ENCODE measurements at regions not wholly inside any gene's neighbourhood (a gene's known extent, or its start where the extent isn't known, plus 50 kb on each side); places are given as distances from the start of the nearest gene placed in this dataset.

GRCh38 chr2:188853307-188853706, 120.9 kb upstream of the COL3A1 start:
- intact Hi-C loops (cut with DNase I): no loop called here
- no peak overlapping the region for H3K27ac ChIP-seq
- no peaks in the 10 kb centered on the region for H3K36me3 ChIP-seq
- no peaks in the 10 kb centered on the region for H3K9me3 ChIP-seq
- no peak overlapping the region for H3K4me3 ChIP-seq
- no peaks in the 10 kb centered on the region for H3K27me3 ChIP-seq (replicated peaks; ENCODE audit: insufficient read depth)
- TF ChIP-seq POLR2A (IDR thresholded peaks at IDR 0.05) (no peak), CTCF (IDR thresholded peaks at IDR 0.05) (no peak), POLR2AphosphoS5 (IDR thresholded peaks at IDR 0.05) (no peak)
- no peak for DNase-seq (ENCODE audit: low spot score)
- no peaks in the 10 kb centered on the region for H3K4me1 ChIP-seq (replicated peaks)
- 57% methylated on average over 2 of the region's 2 CpGs for WGBS

GRCh38 chr2:188865681-188866080, 108.5 kb upstream of the COL3A1 start:
- WGBS: 68% methylated on average over 2 of the region's 2 CpGs
- no peaks in the 10 kb centered on the region for H3K27me3 ChIP-seq (replicated peaks; ENCODE audit: insufficient read depth)
- no peaks in the 10 kb centered on the region for H3K4me1 ChIP-seq (replicated peaks)
- no peak for TF ChIP-seq CTCF (IDR thresholded peaks at IDR 0.05)
- TF ChIP-seq POLR2A (IDR thresholded peaks at IDR 0.05): no peak
- no peak for TF ChIP-seq POLR2AphosphoS5 (IDR thresholded peaks at IDR 0.05)
- H3K4me3 ChIP-seq: no peak overlapping the region
- H3K27ac ChIP-seq: no peak overlapping the region
- H3K9me3 ChIP-seq: no peaks in the 10 kb centered on the region
- DNase-seq (ENCODE audit: low spot score): no peak
- intact Hi-C loops (cut with DNase I): no loop called here
- H3K36me3 ChIP-seq: no peaks in the 10 kb centered on the region

- intact Hi-C loops (cut with DNase I): no loop called here
- DNase-seq (ENCODE audit: low spot score): no peak
- no peaks in the 10 kb centered on the region for H3K4me1 ChIP-seq (replicated peaks)
- H3K27me3 ChIP-seq (replicated peaks; ENCODE audit: insufficient read depth): no peaks in the 10 kb centered on the region
- 27% methylated on average over 2 of the region's 2 CpGs for WGBS
- TF ChIP-seq CTCF (IDR thresholded peaks at IDR 0.05): no peak
- no peaks in the 10 kb centered on the region for H3K9me3 ChIP-seq
- no peak overlapping the region for H3K4me3 ChIP-seq
- H3K27ac ChIP-seq: no peak overlapping the region
- no peaks in the 10 kb centered on the region for H3K36me3 ChIP-seq
Measured at GRCh38 chr2:188869550-188869949, 104.6 kb upstream of the COL3A1 start.

- H3K36me3 ChIP-seq: no peaks in the 10 kb centered on the region
- H3K27me3 ChIP-seq (replicated peaks; ENCODE audit: insufficient read depth): no peaks in the 10 kb centered on the region
- 86% methylated on average over 1 of the region's 1 CpG for WGBS
- no peak for TF ChIP-seq CTCF (IDR thresholded peaks at IDR 0.05)
- TF ChIP-seq POLR2AphosphoS5 (IDR thresholded peaks at IDR 0.05): no peak
- TF ChIP-seq POLR2A (IDR thresholded peaks at IDR 0.05): no peak
- H3K4me1 ChIP-seq (replicated peaks): no peaks in the 10 kb centered on the region
- H3K9me3 ChIP-seq: no peaks in the 10 kb centered on the region
- DNase-seq (ENCODE audit: low spot score): no peak
- H3K4me3 ChIP-seq: no peak overlapping the region
- intact Hi-C loops (cut with DNase I): no loop called here
- no peak overlapping the region for H3K27ac ChIP-seq
Measured at GRCh38 chr2:188870289-188870688, 103.9 kb upstream of the COL3A1 start.

- TF ChIP-seq CTCF (IDR thresholded peaks at IDR 0.05) (no peak), POLR2A (IDR thresholded peaks at IDR 0.05) (no peak), POLR2AphosphoS5 (IDR thresholded peaks at IDR 0.05) (no peak)
- 93% methylated on average over 6 of the region's 6 CpGs for WGBS
Measured at GRCh38 chr2:188875104-188875503, 99.1 kb upstream of the COL3A1 start.

More at GRCh38 chr2:188875104-188875503, 99.1 kb upstream of the COL3A1 start:
- no peak for DNase-seq (ENCODE audit: low spot score)
- no peak overlapping the region for H3K4me3 ChIP-seq
- H3K4me1 ChIP-seq (replicated peaks): no peaks in the 10 kb centered on the region
- H3K36me3 ChIP-seq: no peaks in the 10 kb centered on the region
- intact Hi-C loops (cut with DNase I): no loop called here
- H3K9me3 ChIP-seq: no peaks in the 10 kb centered on the region
- H3K27me3 ChIP-seq (replicated peaks; ENCODE audit: insufficient read depth): no peaks in the 10 kb centered on the region
- no peak overlapping the region for H3K27ac ChIP-seq

Measured in prostate gland (tissue), 2 donors.